HG02938 (cell line): ENCODE measurements at regions not wholly inside any gene's neighbourhood (a gene's known extent, or its start where the extent isn't known, plus 50 kb on each side); places are given as distances from the start of the nearest gene placed in this dataset.
A peak's percentile ranks its signal among the peaks of the same experiment; 100 is the strongest.

Experiments used
- ATAC-seq: cut with Tn5 transposase; IDR thresholded peaks from one replicate; pipeline ENCODE4 v1.9.1; 2021; ENCODE audit warnings: mild to moderate bottlenecking, moderate library complexity; ENCODE audit not compliant: unreplicated experiment

- ATAC-seq: no peak
Measured at GRCh38 chr12:40172879-40173278, 51.9 kb upstream of the LRRK2 start.

GRCh38 chr12:40171501-40171900, 53.3 kb upstream of the LRRK2 start:
- no peak for ATAC-seq

- no peak for ATAC-seq
Measured at GRCh38 chr12:40171066-40171465, 53.7 kb upstream of the LRRK2 start.

GRCh38 chr12:40170593-40170992, 54.2 kb upstream of the LRRK2 start:
- ATAC-seq: no peak

- ATAC-seq: peak; percentile 91
Measured at GRCh38 chr12:40168868-40169267, 55.9 kb upstream of the LRRK2 start.

- ATAC-seq: peak; percentile 31
Measured at GRCh38 chr12:40168419-40168818, 56.4 kb upstream of the LRRK2 start.

GRCh38 chr12:40168001-40168400, 56.8 kb upstream of the LRRK2 start:
- peak; percentile 61 for ATAC-seq

GRCh38 chr12:40165179-40165578, 59.3 kb upstream of the SLC2A13 start:
- no peak for ATAC-seq

GRCh38 chr12:40164034-40164433, 58.2 kb upstream of the SLC2A13 start:
- ATAC-seq: no peak

GRCh38 chr12:40162033-40162432, 56.2 kb upstream of the SLC2A13 start:
- ATAC-seq: no peak

GRCh38 chr12:40158592-40159111, 52.8 kb upstream of the SLC2A13 start:
- peak; percentile 59 for ATAC-seq

- no peak for ATAC-seq
Measured at GRCh38 chr12:40157336-40157735, 51.5 kb upstream of the SLC2A13 start.

- no peak for ATAC-seq
Measured at GRCh38 chr12:40156021-40156764, 50.3 kb upstream of the SLC2A13 start.
